Astrocyte of the cerebellum (primary cell): ENCODE measurements at regions not wholly inside any gene's neighbourhood (a gene's known extent, or its start where the extent isn't known, plus 50 kb on each side); places are given as distances from the start of the nearest gene placed in this dataset.

Experiments
- DNase-seq: peaks from one replicate; pipeline ENCODE4 v3.0.0-alpha.2; 2011; ENCODE audit warnings: low read depth
- H3K4me3 ChIP-seq: 2 replicates; pipeline ENCODE4 v1.5.1; 2011; ENCODE audit warnings: mild to moderate bottlenecking, low read depth, low read length, moderate library complexity
- CTCF ChIP-seq: IDR thresholded peaks from 2 replicates; pipeline ENCODE4 v1.5.1; 2012; ENCODE audit warnings: low read length, low read depth, moderate library complexity, mild to moderate bottlenecking; ENCODE audit errors: missing control alignments
- in situ Hi-C: cut with HindIII; loops from 2 replicates; pipeline ENCODE4 v1.10.0; 2017; ENCODE audit warnings: low sequenced_read_pairs

- DNase-seq: no peak
- TF ChIP-seq CTCF: no peak
- no peak overlapping the region for H3K4me3 ChIP-seq
- in situ Hi-C loops: no loop called here
Measured at GRCh38 chr5:144017631-144018030, 152.8 kb downstream of the YIPF5 start.

- no peak for TF ChIP-seq CTCF
- no peak overlapping the region for H3K4me3 ChIP-seq
- in situ Hi-C loops: no loop called here
- DNase-seq: no peak
Measured at GRCh38 chr5:144024090-144024489, 146.4 kb downstream of the YIPF5 start.

- H3K4me3 ChIP-seq: no peak overlapping the region
- in situ Hi-C loops: no loop called here
- DNase-seq: no peak
- no peak for TF ChIP-seq CTCF
Measured at GRCh38 chr5:144024545-144024944, 145.9 kb downstream of the YIPF5 start.

GRCh38 chr5:144026286-144026685 lies 144.2 kb downstream of the YIPF5 start:
- in situ Hi-C loops: no loop called here
- DNase-seq: no peak
- TF ChIP-seq CTCF: no peak

GRCh38 chr5:144028058-144028457 lies 142.4 kb downstream of the YIPF5 start:
- in situ Hi-C loops: no loop called here

More at GRCh38 chr5:144026286-144026685, 144.2 kb downstream of the YIPF5 start:
- no peak overlapping the region for H3K4me3 ChIP-seq

GRCh38 chr5:144028636-144029035 lies 141.8 kb downstream of the YIPF5 start:
- no peak overlapping the region for H3K4me3 ChIP-seq
- peak; percentile 27 for DNase-seq
- TF ChIP-seq CTCF: no peak
- in situ Hi-C loops: no loop called here

More at GRCh38 chr5:144028058-144028457, 142.4 kb downstream of the YIPF5 start:
- TF ChIP-seq CTCF: no peak
- DNase-seq: peak; percentile 28
- H3K4me3 ChIP-seq: no peak overlapping the region

GRCh38 chr5:144030904-144031303 lies 139.6 kb downstream of the YIPF5 start:
- DNase-seq: no peak
- in situ Hi-C loops: no loop called here
- no peak for TF ChIP-seq CTCF
- no peak overlapping the region for H3K4me3 ChIP-seq
